GM12864 (cell line): ENCODE measurements at regions not wholly inside any gene's neighbourhood (a gene's known extent, or its start where the extent isn't known, plus 50 kb on each side); places are given as distances from the start of the nearest gene placed in this dataset.

Experiments
- DNase-seq: peaks from one replicate; pipeline ENCODE4 v3.0.0-alpha.2; 2011; ENCODE audit warnings: low read depth
- H3K4me3 ChIP-seq: 2 replicates; pipeline ENCODE4 v1.5.1; 2011; ENCODE audit warnings: mild to moderate bottlenecking, low read depth, low read length, control low read depth
- TF ChIP-seq, protein P1 (sequence below): IDR thresholded peaks from 2 replicates; pipeline ENCODE4 v1.5.1; 2011; ENCODE audit warnings: low read depth, mild to moderate bottlenecking, moderate library complexity, low read length, control low read depth, inconsistent platforms; ENCODE audit errors: missing control alignments

GRCh38 chr6:34610819-34611477, 54.8 kb upstream of the SPDEF start:
- no peak overlapping the region for H3K4me3 ChIP-seq
- TF ChIP-seq, protein P1, sequence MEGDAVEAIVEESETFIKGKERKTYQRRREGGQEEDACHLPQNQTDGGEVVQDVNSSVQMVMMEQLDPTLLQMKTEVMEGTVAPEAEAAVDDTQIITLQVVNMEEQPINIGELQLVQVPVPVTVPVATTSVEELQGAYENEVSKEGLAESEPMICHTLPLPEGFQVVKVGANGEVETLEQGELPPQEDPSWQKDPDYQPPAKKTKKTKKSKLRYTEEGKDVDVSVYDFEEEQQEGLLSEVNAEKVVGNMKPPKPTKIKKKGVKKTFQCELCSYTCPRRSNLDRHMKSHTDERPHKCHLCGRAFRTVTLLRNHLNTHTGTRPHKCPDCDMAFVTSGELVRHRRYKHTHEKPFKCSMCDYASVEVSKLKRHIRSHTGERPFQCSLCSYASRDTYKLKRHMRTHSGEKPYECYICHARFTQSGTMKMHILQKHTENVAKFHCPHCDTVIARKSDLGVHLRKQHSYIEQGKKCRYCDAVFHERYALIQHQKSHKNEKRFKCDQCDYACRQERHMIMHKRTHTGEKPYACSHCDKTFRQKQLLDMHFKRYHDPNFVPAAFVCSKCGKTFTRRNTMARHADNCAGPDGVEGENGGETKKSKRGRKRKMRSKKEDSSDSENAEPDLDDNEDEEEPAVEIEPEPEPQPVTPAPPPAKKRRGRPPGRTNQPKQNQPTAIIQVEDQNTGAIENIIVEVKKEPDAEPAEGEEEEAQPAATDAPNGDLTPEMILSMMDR = no peak
- no peak for DNase-seq

DNA sequence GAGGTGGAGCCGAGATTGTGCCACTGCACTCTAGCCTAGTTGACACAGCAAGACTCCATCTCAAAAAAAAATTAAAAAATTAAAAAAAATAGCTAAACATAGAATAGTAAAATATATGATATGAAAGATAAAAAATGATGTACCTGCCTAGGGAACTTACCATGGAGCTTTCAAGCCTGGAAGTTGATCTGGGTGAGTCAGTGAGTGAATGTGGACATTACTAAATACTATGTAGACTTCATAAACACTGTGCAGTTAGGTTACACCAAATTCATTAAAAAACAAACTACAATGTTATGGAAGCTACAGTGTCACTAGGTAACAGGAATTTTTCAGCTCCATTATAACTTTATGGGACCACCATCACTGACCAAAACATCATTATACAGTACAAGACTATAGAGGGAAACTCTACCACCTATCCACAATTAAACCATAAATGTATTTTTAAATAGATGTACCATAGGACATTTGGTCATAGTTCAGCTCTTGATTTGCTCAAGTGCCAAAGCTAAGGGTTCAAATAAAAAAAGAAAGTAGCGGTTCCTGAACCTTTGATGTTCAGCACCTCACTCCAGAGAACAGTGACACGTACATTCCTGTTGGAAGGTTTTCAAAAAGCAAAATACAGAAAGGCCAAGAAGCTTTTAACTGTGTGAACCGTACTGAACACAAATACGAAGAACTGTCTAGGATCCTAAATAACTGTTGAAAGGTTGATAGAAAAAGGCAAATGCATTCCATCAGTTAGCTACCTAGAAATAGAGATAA, 52.4 kb upstream of the SPDEF start:
- TF ChIP-seq, protein P1 = no peak
- H3K4me3 ChIP-seq = no peak overlapping the region
- no peak for DNase-seq

DNA sequence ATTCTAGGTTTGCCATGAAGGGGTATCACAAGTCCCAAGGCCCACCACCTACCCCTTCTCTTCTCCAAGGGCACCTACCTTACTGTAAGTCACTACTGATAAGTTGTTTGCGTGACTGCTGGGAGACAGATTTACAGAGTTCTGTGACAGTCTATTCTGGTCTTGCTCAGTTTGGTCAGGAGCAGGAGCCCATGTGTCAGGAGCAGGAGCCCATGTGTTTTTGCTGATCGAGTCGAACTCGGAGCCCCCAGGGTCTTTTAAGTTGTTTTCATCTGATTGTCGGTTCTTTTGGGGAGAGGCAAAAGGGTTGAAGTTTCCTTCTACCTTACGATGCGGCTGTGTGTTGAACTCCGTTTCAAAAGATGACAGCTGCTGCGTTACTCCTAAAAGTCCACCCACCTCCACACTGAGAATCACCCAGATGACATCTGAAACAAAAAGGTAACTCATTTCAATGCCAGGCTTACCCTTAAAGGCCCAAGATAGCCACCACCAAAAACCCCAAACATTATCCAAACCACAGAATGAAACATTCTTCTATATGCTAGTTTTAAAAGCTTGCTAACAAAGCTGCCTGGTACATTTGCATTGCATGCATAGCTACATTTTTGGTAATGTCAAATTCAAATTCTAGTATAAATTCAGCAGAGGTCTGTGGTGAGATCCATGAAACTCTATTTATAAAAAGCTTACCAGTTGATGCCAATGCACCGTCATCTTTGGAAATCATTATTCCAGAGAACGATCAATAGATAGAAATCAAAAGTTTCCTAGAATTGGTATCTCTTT, 50.5 kb upstream of the SPDEF start:
- TF ChIP-seq, protein P1 = no peak
- H3K4me3 ChIP-seq = no peak overlapping the region
- no peak for DNase-seq
